Karpas-422 (cell line): ENCODE measurements at regions not wholly inside any gene's neighbourhood (a gene's known extent, or its start where the extent isn't known, plus 50 kb on each side); places are given as distances from the start of the nearest gene placed in this dataset.

Experiments used
- DNase-seq: peaks from one replicate; pipeline ENCODE4 v3.0.0-alpha.2; 2015
- H2AFZ ChIP-seq: fragments of 200-600 bp; sonication (generic); 2 replicates; pipeline ENCODE4 v1.6.1; 2014; ENCODE audit warnings: antibody characterized with exemption, low read length, mixed read lengths
- H3K27ac ChIP-seq: fragments of 200-600 bp; sonication (generic); 2 replicates; pipeline ENCODE4 v1.5.1; 2014; ENCODE audit warnings: mild to moderate bottlenecking, low read length, moderate library complexity
- H3K27me3 ChIP-seq: fragments of 200-600 bp; sonication (generic); 2 replicates; pipeline ENCODE4 v1.6.1; 2014; ENCODE audit warnings: low read length, mixed read lengths
- H3K36me3 ChIP-seq: fragments of 200-600 bp; sonication (generic); 2 replicates; pipeline ENCODE4 v1.6.1; 2014; ENCODE audit warnings: low read length, mixed read lengths; ENCODE audit not compliant: insufficient read depth
- H3K4me1 ChIP-seq: fragments of 200-600 bp; sonication (generic); 2 replicates; pipeline ENCODE4 v1.6.1; 2014; ENCODE audit warnings: mild to moderate bottlenecking, low read length, mixed read lengths
- H3K4me2 ChIP-seq: fragments of 200-600 bp; sonication (generic); 2 replicates; pipeline ENCODE4 v1.6.1; 2014; ENCODE audit warnings: low read length, low read depth, mild to moderate bottlenecking; ENCODE audit not compliant: poor library complexity, severe bottlenecking
- H3K4me3 ChIP-seq: fragments of 200-600 bp; sonication (generic); 2 replicates; pipeline ENCODE4 v1.5.1; 2014; ENCODE audit warnings: mild to moderate bottlenecking, antibody characterized with exemption, low read length, mixed read lengths
- H3K79me2 ChIP-seq: fragments of 200-600 bp; sonication (generic); 2 replicates; pipeline ENCODE4 v1.6.1; 2014; ENCODE audit warnings: mild to moderate bottlenecking, low read length, mixed read lengths
- H3K9ac ChIP-seq: fragments of 200-600 bp; sonication (generic); 2 replicates; pipeline ENCODE4 v1.6.0; 2014; ENCODE audit warnings: low read length
- H3K9me2 ChIP-seq: fragments of 200-600 bp; sonication (generic), shearing (Covaris generic); replicated peaks from 2 replicates; pipeline ENCODE4 v1.6.0; 2014; ENCODE audit warnings: mild to moderate bottlenecking, low read length, moderate library complexity; ENCODE audit not compliant: insufficient read depth
- H3K9me3 ChIP-seq: fragments of 300-700, 200-600 bp; sonication (generic); 2 replicates; pipeline ENCODE4 v1.6.1; 2014; ENCODE audit warnings: low read length, mixed read lengths
- H4K20me1 ChIP-seq: fragments of 200-600 bp; sonication (generic); 2 replicates; pipeline ENCODE4 v1.6.1; 2014; ENCODE audit warnings: mild to moderate bottlenecking, antibody characterized with exemption, low read length, low read depth; ENCODE audit not compliant: insufficient read depth

- no peaks in the 10 kb centered on the region for H3K9me2 ChIP-seq
- H3K4me1 ChIP-seq: no peaks in the 10 kb centered on the region
- H2AFZ ChIP-seq: no peak overlapping the region
- H3K9me3 ChIP-seq: peaks cover 15% of the 10 kb centered on the region
- no peak overlapping the region for H3K4me3 ChIP-seq
- H3K79me2 ChIP-seq: no peaks in the 10 kb centered on the region
- no peak overlapping the region for H3K9ac ChIP-seq
- no peaks in the 10 kb centered on the region for H4K20me1 ChIP-seq
- H3K4me2 ChIP-seq: no peak overlapping the region
- H3K27ac ChIP-seq: no peak overlapping the region
- H3K36me3 ChIP-seq: no peaks in the 10 kb centered on the region
- DNase-seq: no peak
- H3K27me3 ChIP-seq: no peaks in the 10 kb centered on the region
These were observed 1911.7 kb downstream of the PCDH7 start for GRCh38 chr4:32631831-32632230.

GRCh38 chr4:32633421-32633820 lies 1913.3 kb downstream of the PCDH7 start:
- DNase-seq: no peak
- H3K9ac ChIP-seq: no peak overlapping the region
- peaks cover 13% of the 10 kb centered on the region for H3K9me3 ChIP-seq
- H3K4me2 ChIP-seq: no peak overlapping the region
- no peaks in the 10 kb centered on the region for H3K79me2 ChIP-seq
- H3K9me2 ChIP-seq: no peaks in the 10 kb centered on the region
- no peak overlapping the region for H3K4me3 ChIP-seq
- no peaks in the 10 kb centered on the region for H3K36me3 ChIP-seq
- H4K20me1 ChIP-seq: no peaks in the 10 kb centered on the region
- H3K27me3 ChIP-seq: no peaks in the 10 kb centered on the region
- no peak overlapping the region for H2AFZ ChIP-seq
- H3K27ac ChIP-seq: no peak overlapping the region
- H3K4me1 ChIP-seq: no peaks in the 10 kb centered on the region

GRCh38 chr4:32645653-32646052 lies 1925.5 kb downstream of the PCDH7 start:
- Histone ChIP-seq H3K27ac (no peak overlapping the region), H3K36me3 (no peaks in the 10 kb centered on the region), H3K4me1 (no peaks in the 10 kb centered on the region), H3K4me2 (no peak overlapping the region), H3K79me2 (no peaks in the 10 kb centered on the region), H3K27me3 (no peaks in the 10 kb centered on the region), H3K9me2 (no peaks in the 10 kb centered on the region), H3K9ac (no peak overlapping the region), H3K4me3 (no peak overlapping the region), H3K9me3 (peaks cover 13% of the 10 kb centered on the region), H2AFZ (no peak overlapping the region), H4K20me1 (no peaks in the 10 kb centered on the region)
- no peak for DNase-seq

- H3K4me3 ChIP-seq: no peak overlapping the region
- no peaks in the 10 kb centered on the region for H4K20me1 ChIP-seq
- H3K27me3 ChIP-seq: no peaks in the 10 kb centered on the region
- no peaks in the 10 kb centered on the region for H3K79me2 ChIP-seq
- no peak for DNase-seq
- no peaks in the 10 kb centered on the region for H3K9me2 ChIP-seq
- no peaks in the 10 kb centered on the region for H3K4me1 ChIP-seq
- no peaks in the 10 kb centered on the region for H3K36me3 ChIP-seq
- H3K27ac ChIP-seq: no peak overlapping the region
- no peak overlapping the region for H2AFZ ChIP-seq
- no peak overlapping the region for H3K9ac ChIP-seq
- peaks cover 11% of the 10 kb centered on the region for H3K9me3 ChIP-seq
- no peak overlapping the region for H3K4me2 ChIP-seq
These were observed 1937.8 kb downstream of the PCDH7 start for GRCh38 chr4:32658019-32658418.

GRCh38 chr4:32661229-32661628 lies 1941.1 kb downstream of the PCDH7 start:
- H3K27ac ChIP-seq: no peak overlapping the region
- H3K79me2 ChIP-seq: no peaks in the 10 kb centered on the region
- no peak overlapping the region for H3K4me3 ChIP-seq
- no peaks in the 10 kb centered on the region for H3K36me3 ChIP-seq
- H3K4me2 ChIP-seq: no peak overlapping the region
- no peaks in the 10 kb centered on the region for H4K20me1 ChIP-seq
- H3K27me3 ChIP-seq: no peaks in the 10 kb centered on the region
- no peak overlapping the region for H3K9ac ChIP-seq
- DNase-seq: no peak
- peaks cover 14% of the 10 kb centered on the region for H3K9me3 ChIP-seq
- no peak overlapping the region for H2AFZ ChIP-seq
- no peaks in the 10 kb centered on the region for H3K4me1 ChIP-seq
- H3K9me2 ChIP-seq: no peaks in the 10 kb centered on the region

- H3K36me3 ChIP-seq: no peaks in the 10 kb centered on the region
- no peaks in the 10 kb centered on the region for H3K27me3 ChIP-seq
- H4K20me1 ChIP-seq: no peaks in the 10 kb centered on the region
- H3K27ac ChIP-seq: no peak overlapping the region
- H2AFZ ChIP-seq: no peak overlapping the region
- H3K4me1 ChIP-seq: no peaks in the 10 kb centered on the region
- H3K9me3 ChIP-seq: peaks cover 14% of the 10 kb centered on the region
- no peak overlapping the region for H3K9ac ChIP-seq
- H3K4me2 ChIP-seq: no peak overlapping the region
- no peak for DNase-seq
- no peak overlapping the region for H3K4me3 ChIP-seq
- H3K79me2 ChIP-seq: no peaks in the 10 kb centered on the region
- H3K9me2 ChIP-seq: no peaks in the 10 kb centered on the region
These were observed 1942.6 kb downstream of the PCDH7 start for GRCh38 chr4:32662803-32663202.

- no peak overlapping the region for H2AFZ ChIP-seq
- no peak overlapping the region for H3K4me3 ChIP-seq
- H3K4me1 ChIP-seq: no peaks in the 10 kb centered on the region
- no peaks in the 10 kb centered on the region for H4K20me1 ChIP-seq
- peaks cover 22% of the 10 kb centered on the region for H3K9me3 ChIP-seq
- no peaks in the 10 kb centered on the region for H3K9me2 ChIP-seq
- no peaks in the 10 kb centered on the region for H3K27me3 ChIP-seq
- H3K27ac ChIP-seq: no peak overlapping the region
- H3K79me2 ChIP-seq: no peaks in the 10 kb centered on the region
- no peaks in the 10 kb centered on the region for H3K36me3 ChIP-seq
- no peak overlapping the region for H3K9ac ChIP-seq
- no peak overlapping the region for H3K4me2 ChIP-seq
- no peak for DNase-seq
These were observed 1952.2 kb downstream of the PCDH7 start for GRCh38 chr4:32672359-32672758.

- Histone ChIP-seq H3K4me1 (no peaks in the 10 kb centered on the region), H3K36me3 (no peaks in the 10 kb centered on the region), H3K9me3 (peaks cover 23% of the 10 kb centered on the region), H3K27ac (no peak overlapping the region), H3K4me2 (no peak overlapping the region), H3K4me3 (no peak overlapping the region), H3K27me3 (no peaks in the 10 kb centered on the region), H3K79me2 (no peaks in the 10 kb centered on the region), H3K9me2 (no peaks in the 10 kb centered on the region), H2AFZ (no peak overlapping the region), H3K9ac (no peak overlapping the region), H4K20me1 (no peaks in the 10 kb centered on the region)
- DNase-seq: no peak
These were observed 1960.8 kb downstream of the PCDH7 start for GRCh38 chr4:32680946-32681345.

GRCh38 chr4:32684160-32684559 lies 1964.0 kb downstream of the PCDH7 start:
- Histone ChIP-seq H4K20me1 (no peaks in the 10 kb centered on the region), H3K4me3 (no peak overlapping the region; the same call in 1 of the 2 replicates), H3K9me3 (peaks cover 23% of the 10 kb centered on the region), H3K4me1 (no peaks in the 10 kb centered on the region), H3K79me2 (no peaks in the 10 kb centered on the region), H3K4me2 (no peak overlapping the region), H3K9me2 (no peaks in the 10 kb centered on the region), H3K27ac (no peak overlapping the region), H3K9ac (no peak overlapping the region), H3K27me3 (no peaks in the 10 kb centered on the region), H3K36me3 (no peaks in the 10 kb centered on the region), H2AFZ (no peak overlapping the region)
- no peak for DNase-seq
